Neuronal stem cell (in vitro differentiated cells): ENCODE measurements at regions not wholly inside any gene's neighbourhood (a gene's known extent, or its start where the extent isn't known, plus 50 kb on each side); places are given as distances from the start of the nearest gene placed in this dataset.
A peak's percentile ranks its signal among the peaks of the same experiment; 100 is the strongest.

Experiments
- DNase-seq: peaks from one replicate; pipeline ENCODE4 v3.0.0-alpha.2; 2013; ENCODE audit warnings: low spot score
- H2AFZ ChIP-seq: one replicate; pipeline ENCODE4 v1.6.1; 2013; ENCODE audit warnings: mild to moderate bottlenecking, low read length, inconsistent platforms
- H2AK5ac ChIP-seq: 2 replicates; pipeline ENCODE4 v1.6.1; 2013; ENCODE audit warnings: low read depth, mild to moderate bottlenecking, inconsistent platforms, low read length, moderate library complexity, mixed read lengths
- H2BK120ac ChIP-seq: 2 replicates; pipeline ENCODE4 v1.6.1; 2013; ENCODE audit warnings: low read depth, mild to moderate bottlenecking, inconsistent platforms, low read length, moderate library complexity, mixed read lengths
- H2BK12ac ChIP-seq: one replicate; pipeline ENCODE4 v1.6.1; 2013; ENCODE audit warnings: low read length, inconsistent platforms
- H2BK15ac ChIP-seq: 2 replicates; pipeline ENCODE4 v1.6.1; 2013; ENCODE audit warnings: mild to moderate bottlenecking, low read length, inconsistent platforms, mixed read lengths
- H2BK5ac ChIP-seq: one replicate; pipeline ENCODE4 v1.6.1; 2013; ENCODE audit warnings: inconsistent platforms, mild to moderate bottlenecking, low read length, moderate library complexity
- H3K14ac ChIP-seq: one replicate; pipeline ENCODE4 v1.6.1; 2013; ENCODE audit warnings: low read length, inconsistent platforms
- H3K18ac ChIP-seq: 2 replicates; pipeline ENCODE4 v1.6.1; 2013; ENCODE audit warnings: low read length, inconsistent platforms
- H3K23ac ChIP-seq: 2 replicates; pipeline ENCODE4 v1.6.1; 2013; ENCODE audit warnings: low read depth, mild to moderate bottlenecking, mixed read lengths, low read length, inconsistent platforms; ENCODE audit not compliant: poor library complexity
- H3K27ac ChIP-seq: replicated peaks from 3 replicates; pipeline ENCODE4 v1.5.1; 2013; ENCODE audit warnings: low read length, inconsistent platforms
- H3K27me3 ChIP-seq, 3 experiments: 2 replicates each; pipeline ENCODE4 v1.6.1; 2013; ENCODE audit warnings: low read length in 3 of 3, mild to moderate bottlenecking in 2 of 3, inconsistent platforms in 1 of 3, low read depth in 1 of 3, mixed read lengths in 1 of 3, moderate library complexity in 1 of 3; ENCODE audit not compliant: control insufficient read depth in 3 of 3, insufficient read depth in 3 of 3
- H3K36me3 ChIP-seq, 2 donors: replicated peaks in 1 of 2; 2 replicates each; pipeline ENCODE4 v1.6.1; 2013; ENCODE audit warnings: low read length in 2 of 2; ENCODE audit not compliant: control insufficient read depth in 2 of 2, insufficient read depth in 2 of 2
- H3K4ac ChIP-seq: 2 replicates; pipeline ENCODE4 v1.6.1; 2013; ENCODE audit warnings: inconsistent platforms, mild to moderate bottlenecking, low read length, moderate library complexity
- H3K4me1 ChIP-seq, 2 donors: 1 replicate in 1 of 2; 2 replicates in 1 of 2; pipeline ENCODE4 v1.6.1; 2013; ENCODE audit warnings: low read length in 2 of 2, low read depth in 1 of 2; ENCODE audit not compliant: control insufficient read depth in 2 of 2, insufficient read depth in 1 of 2
- H3K4me2 ChIP-seq: one replicate; pipeline ENCODE4 v1.6.1; 2013; ENCODE audit warnings: mild to moderate bottlenecking, low read length, inconsistent platforms; ENCODE audit not compliant: insufficient read depth, poor library complexity, severe bottlenecking
- H3K4me3 ChIP-seq, 2 donors: 2 replicates each; pipeline ENCODE4 v1.5.1; 2013; ENCODE audit warnings: low read length in 2 of 2, mild to moderate bottlenecking in 2 of 2, inconsistent platforms in 1 of 2, moderate library complexity in 1 of 2
- H3K79me1 ChIP-seq: one replicate; pipeline ENCODE4 v1.6.1; 2013; ENCODE audit warnings: low read depth, mild to moderate bottlenecking, inconsistent platforms, low read length, moderate library complexity
- H3K9ac ChIP-seq: one replicate; pipeline ENCODE4 v1.6.1; 2013; ENCODE audit warnings: mild to moderate bottlenecking, low read depth, low read length, inconsistent platforms; ENCODE audit not compliant: poor library complexity
- H3K9me3 ChIP-seq, 2 donors: replicated peaks in 1 of 2; 2 replicates each; pipeline versions ENCODE3 to v1.6.1; 2013; ENCODE audit warnings: low read length in 2 of 2, mild to moderate bottlenecking in 2 of 2, inconsistent platforms in 1 of 2, low read depth in 1 of 2, mixed read lengths in 1 of 2, moderate library complexity in 1 of 2; ENCODE audit not compliant: control insufficient read depth in 2 of 2, insufficient read depth in 1 of 2
- H4K8ac ChIP-seq: one replicate; pipeline ENCODE4 v1.6.1; 2013; ENCODE audit warnings: low read depth, mild to moderate bottlenecking, inconsistent platforms, low read length, moderate library complexity
- H4K91ac ChIP-seq: one replicate; pipeline ENCODE4 v1.6.1; 2013; ENCODE audit warnings: low read length, low read depth, mild to moderate bottlenecking, inconsistent platforms; ENCODE audit not compliant: poor library complexity
- WGBS, 2 donors: extraction: QIAGEN DNeasy Blood & Tissue Kit; methylation state at CpG; one replicate each; pipeline ENCODE4 v1.1.7; 2013; ENCODE audit warnings: missing lambda C conversion rate in 2 of 2, mixed read lengths in 1 of 2; ENCODE audit not compliant: insufficient read length in 2 of 2, insufficient replicate concordance in 1 of 2; ENCODE audit errors: extremely low coverage in 2 of 2; 5-methylcytosine and 5-hydroxymethylcytosine counted together

- DNase-seq = peak; percentile 14
- Histone ChIP-seq H3K27ac (no peak overlapping the region), H2BK120ac (no peak overlapping the region), H3K9me3 (no peaks in the 10 kb centered on the region), H3K79me1 (no peaks in the 10 kb centered on the region), H2BK15ac (peak overlapping the region; percentile 6), H2AFZ (peak overlapping the region; percentile 83), H2BK12ac (no peak overlapping the region), H2BK5ac (no peak overlapping the region), H3K23ac (no peak overlapping the region), H3K4me3 (no peak overlapping the region), H3K18ac (peak overlapping the region; percentile 23), H3K4me2 (no peak overlapping the region), H4K8ac (no peak overlapping the region), H3K4ac (no peak overlapping the region), H3K14ac (no peak overlapping the region), H3K9ac (no peak overlapping the region), H2AK5ac (peak overlapping the region; percentile 16), H3K36me3 (no peaks in the 10 kb centered on the region), H4K91ac (no peak overlapping the region), H3K27me3 (no peaks in the 10 kb centered on the region), H3K4me1 (peaks cover 4% of the 10 kb centered on the region in 2 donors)
- WGBS, 2 donors = no CpG with 5 or more reads among the region's 25 CpGs
Observed at GRCh38 chr10:3538656-3539531, 246.1 kb downstream of the KLF6 start.

DNA sequence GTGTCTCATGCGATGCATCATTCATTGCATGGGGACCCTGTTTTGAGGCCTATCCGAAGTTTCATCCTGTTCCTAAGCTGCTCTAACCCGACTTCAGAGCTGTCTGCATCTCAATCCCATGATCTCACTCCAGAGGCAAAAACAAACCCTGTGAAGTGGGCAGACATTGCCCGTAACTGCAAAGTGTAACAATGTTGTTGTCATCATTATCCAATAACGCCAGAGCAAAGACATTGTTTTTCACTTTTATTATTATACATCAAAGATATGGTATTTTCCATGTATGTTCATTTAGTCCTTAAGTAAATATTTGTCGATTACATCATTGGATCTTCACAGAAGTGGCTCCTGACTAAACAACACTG, 246.7 kb downstream of the KLF6 start:
- no peak overlapping the region for H2AK5ac ChIP-seq
- H3K27ac ChIP-seq = no peak overlapping the region
- H2BK5ac ChIP-seq = no peak overlapping the region
- H3K79me1 ChIP-seq = no peaks in the 10 kb centered on the region
- H3K14ac ChIP-seq = no peak overlapping the region
- H3K9ac ChIP-seq = no peak overlapping the region
- no peak overlapping the region for H3K4ac ChIP-seq
- H3K4me1 ChIP-seq = peaks cover 4% of the 10 kb centered on the region in 2 donors
- H2AFZ ChIP-seq = no peak overlapping the region
- H3K4me2 ChIP-seq = no peak overlapping the region
- no peak overlapping the region for H2BK120ac ChIP-seq
- no CpG with 5 or more reads among the region's 6 CpGs for WGBS, 2 donors
- no peaks in the 10 kb centered on the region for H3K9me3 ChIP-seq
- H2BK12ac ChIP-seq = peak overlapping the region; percentile 93
- H3K4me3 ChIP-seq = no peak overlapping the region
- H3K36me3 ChIP-seq = no peaks in the 10 kb centered on the region
- no peak overlapping the region for H4K8ac ChIP-seq
- peak overlapping the region; percentile 63 for H3K18ac ChIP-seq
- peak overlapping the region; percentile 63 for H3K23ac ChIP-seq
- no peaks in the 10 kb centered on the region for H3K27me3 ChIP-seq
- H4K91ac ChIP-seq = no peak overlapping the region
- H2BK15ac ChIP-seq = peak overlapping the region; percentile 41
- DNase-seq = no peak

- Histone ChIP-seq H3K27me3 (no peaks in the 10 kb centered on the region), H4K8ac (no peak overlapping the region), H3K14ac (no peak overlapping the region), H3K27ac (no peak overlapping the region), H3K9me3 (no peaks in the 10 kb centered on the region), H3K9ac (peak overlapping the region; percentile 47), H4K91ac (no peak overlapping the region), H3K18ac (no peak overlapping the region), H3K36me3 (no peaks in the 10 kb centered on the region), H3K4ac (no peak overlapping the region), H3K4me3 (no peak overlapping the region), H2AFZ (no peak overlapping the region), H2AK5ac (no peak overlapping the region), H3K23ac (no peak overlapping the region), H2BK15ac (no peak overlapping the region), H3K4me2 (no peak overlapping the region), H3K79me1 (no peaks in the 10 kb centered on the region), H2BK12ac (no peak overlapping the region), H2BK120ac (no peak overlapping the region), H3K4me1 (peaks cover 4% of the 10 kb centered on the region in 2 donors), H2BK5ac (no peak overlapping the region)
- WGBS, 2 donors = no CpG with 5 or more reads among the region's 3 CpGs
- no peak for DNase-seq
Observed at GRCh38 chr10:3537518-3537917, 247.5 kb downstream of the KLF6 start.

- WGBS, 2 donors = no CpG with 5 or more reads among the region's 7 CpGs
- H2BK12ac ChIP-seq = no peak overlapping the region
- H3K4me3 ChIP-seq = no peak overlapping the region
- peaks cover 0 to 2% of the 10 kb centered on the region in 2 donors for H3K9me3 ChIP-seq
- no peaks in the 10 kb centered on the region for H3K36me3 ChIP-seq
- no peak overlapping the region for H2AK5ac ChIP-seq
- H2BK120ac ChIP-seq = no peak overlapping the region
- H3K4me2 ChIP-seq = no peak overlapping the region
- H3K4me1 ChIP-seq = peaks cover 4 to 6% of the 10 kb centered on the region in 2 donors
- no peak overlapping the region for H2BK15ac ChIP-seq
- no peak overlapping the region for H3K14ac ChIP-seq
- H4K91ac ChIP-seq = no peak overlapping the region
- no peak overlapping the region for H3K4ac ChIP-seq
- H3K27ac ChIP-seq = no peak overlapping the region
- no peaks in the 10 kb centered on the region for H3K79me1 ChIP-seq
- no peak overlapping the region for H4K8ac ChIP-seq
- peaks cover 0 to 2% (median 0%) of the 10 kb centered on the region in 3 experiments for H3K27me3 ChIP-seq
- H2AFZ ChIP-seq = no peak overlapping the region
- no peak overlapping the region for H3K23ac ChIP-seq
- DNase-seq = no peak
- no peak overlapping the region for H3K9ac ChIP-seq
- H2BK5ac ChIP-seq = no peak overlapping the region
- peak overlapping the region; percentile 80 for H3K18ac ChIP-seq
Observed at GRCh38 chr10:3535001-3535400, 250.0 kb downstream of the KLF6 start.
